HG02981 (cell line): ENCODE measurements at regions not wholly inside any gene's neighbourhood (a gene's known extent, or its start where the extent isn't known, plus 50 kb on each side); places are given as distances from the start of the nearest gene placed in this dataset.

Experiments
- ATAC-seq: cut with Tn5 transposase; IDR thresholded peaks from one replicate; pipeline ENCODE4 v1.9.1; 2021; ENCODE audit warnings: mild to moderate bottlenecking, moderate library complexity; ENCODE audit not compliant: unreplicated experiment

DNA sequence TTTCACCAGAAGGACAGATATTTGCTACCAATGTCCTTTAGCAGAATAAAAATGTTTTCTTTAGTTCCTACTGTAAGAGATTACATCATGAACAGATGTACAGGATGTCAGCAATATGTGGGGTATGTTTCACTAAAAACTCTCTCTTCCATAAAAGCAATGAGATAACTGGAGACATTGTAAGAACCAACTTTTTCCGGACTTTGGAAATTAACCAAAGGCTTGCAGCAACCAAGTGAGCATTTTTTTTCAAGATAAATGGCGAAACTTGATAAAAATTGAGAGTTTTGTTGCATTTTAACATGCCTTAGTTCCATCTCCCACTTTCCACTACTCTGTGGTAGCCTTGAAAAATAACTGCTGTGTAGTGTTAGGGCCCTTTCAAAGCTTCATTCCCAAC lies 429.8 kb upstream of the CDH2 start:
- ATAC-seq, result no peak

DNA sequence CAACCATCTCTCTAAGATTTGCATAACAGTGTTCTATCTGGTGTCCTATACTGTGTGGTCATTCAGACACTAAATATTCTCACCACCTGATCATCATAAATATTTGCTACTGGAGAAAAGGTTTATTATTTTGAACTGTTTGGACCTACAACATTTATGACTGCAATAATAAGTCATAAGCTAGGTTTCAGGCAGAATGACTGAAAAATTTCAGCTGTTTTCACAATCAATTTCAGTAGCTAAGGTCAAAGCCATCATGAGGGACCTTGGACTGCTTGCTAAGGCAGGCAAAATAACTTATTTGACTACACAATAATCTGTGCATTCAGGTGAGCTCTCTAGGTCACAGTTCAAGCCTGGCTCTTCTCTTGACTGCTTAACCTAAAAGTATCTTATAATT lies 425.5 kb upstream of the CDH2 start:
- no peak for ATAC-seq

DNA sequence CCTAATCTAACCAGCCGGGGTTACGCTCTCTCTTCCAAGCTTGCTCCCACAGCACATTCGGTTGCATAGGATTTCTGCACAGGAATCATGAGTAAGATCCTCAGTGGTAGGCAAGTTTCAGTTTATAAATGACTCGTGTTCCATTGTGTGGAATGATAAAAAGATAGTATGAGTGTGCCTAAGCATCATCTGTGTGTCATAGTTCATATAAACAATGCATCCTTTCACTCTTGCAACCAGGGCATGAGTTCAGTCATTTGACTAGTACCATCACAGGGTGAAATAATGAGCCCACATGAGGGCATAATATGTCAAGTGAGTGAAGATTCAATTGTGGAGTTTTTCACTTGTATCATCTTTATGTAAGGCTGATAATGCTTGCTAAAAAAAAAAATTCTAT lies 417.1 kb upstream of the CDH2 start:
- no peak for ATAC-seq

DNA sequence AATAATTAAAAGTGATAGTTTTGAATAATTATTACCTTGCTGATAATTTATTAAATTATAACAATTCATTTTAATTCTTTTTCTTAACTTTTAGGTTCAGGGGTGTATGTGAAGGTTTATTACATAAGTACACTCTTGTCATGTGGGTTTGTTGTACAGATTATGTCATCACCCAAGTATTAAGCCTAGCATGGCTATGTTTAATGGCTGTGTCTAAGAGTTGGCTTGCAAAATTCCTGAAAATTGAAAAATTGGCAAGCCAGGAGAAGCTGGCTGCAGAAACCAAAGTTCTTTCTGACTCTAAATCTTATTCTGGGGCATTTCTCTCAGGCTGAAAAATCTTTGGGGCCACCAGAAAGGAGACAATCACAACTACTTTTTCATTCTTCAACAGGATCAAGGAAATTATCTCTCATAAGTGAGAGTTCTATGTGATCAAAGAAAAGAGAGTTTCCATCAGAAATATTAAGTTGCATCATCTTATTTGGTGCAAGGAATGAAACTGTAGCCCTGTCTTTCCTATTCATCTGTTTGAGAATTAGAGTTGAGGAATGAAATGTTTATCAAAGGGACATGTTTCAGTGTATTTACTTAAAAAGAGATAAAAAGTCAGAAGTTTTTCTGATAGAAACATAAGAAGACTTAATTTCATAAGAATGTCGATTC lies 412.1 kb upstream of the CDH2 start:
- no peak for ATAC-seq

DNA sequence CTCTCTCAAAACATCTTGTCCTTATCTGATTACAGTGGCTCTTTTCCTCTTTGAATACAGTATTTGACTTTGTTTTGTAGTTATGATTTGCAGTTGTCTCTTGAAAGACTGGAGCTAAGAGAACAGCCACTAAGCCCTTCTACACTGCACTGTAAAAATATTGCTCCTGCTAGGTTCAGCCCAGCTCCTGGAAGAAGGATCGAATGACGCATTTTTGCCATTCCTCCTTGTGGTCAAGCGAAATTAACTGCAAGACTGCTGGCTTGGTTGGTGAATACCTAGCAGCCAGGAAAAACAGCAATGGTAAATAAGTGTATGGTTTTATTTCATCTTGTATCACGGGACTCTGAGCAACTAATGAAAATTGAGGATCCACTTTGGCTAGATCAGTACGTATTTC lies 407.8 kb upstream of the CDH2 start:
- ATAC-seq, result no peak

DNA sequence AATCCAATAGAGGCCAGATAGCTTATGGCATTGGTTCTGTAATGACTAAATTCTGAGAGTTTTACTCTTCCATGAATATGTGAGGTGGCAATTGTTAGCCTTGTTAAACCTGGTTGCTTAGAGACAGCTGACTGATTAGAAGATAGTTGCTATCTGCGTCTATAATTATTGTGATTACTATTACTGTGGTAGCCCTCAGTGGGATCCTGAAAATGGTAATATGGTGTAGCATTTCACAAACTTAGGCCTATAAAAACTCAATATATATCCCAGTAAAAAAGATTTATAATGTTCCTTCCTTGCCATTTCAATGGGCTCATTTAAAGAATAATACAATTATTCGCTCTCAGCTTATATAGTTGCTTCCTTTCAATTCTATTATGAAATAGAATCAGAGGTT lies 405.8 kb upstream of the CDH2 start:
- no peak for ATAC-seq

DNA sequence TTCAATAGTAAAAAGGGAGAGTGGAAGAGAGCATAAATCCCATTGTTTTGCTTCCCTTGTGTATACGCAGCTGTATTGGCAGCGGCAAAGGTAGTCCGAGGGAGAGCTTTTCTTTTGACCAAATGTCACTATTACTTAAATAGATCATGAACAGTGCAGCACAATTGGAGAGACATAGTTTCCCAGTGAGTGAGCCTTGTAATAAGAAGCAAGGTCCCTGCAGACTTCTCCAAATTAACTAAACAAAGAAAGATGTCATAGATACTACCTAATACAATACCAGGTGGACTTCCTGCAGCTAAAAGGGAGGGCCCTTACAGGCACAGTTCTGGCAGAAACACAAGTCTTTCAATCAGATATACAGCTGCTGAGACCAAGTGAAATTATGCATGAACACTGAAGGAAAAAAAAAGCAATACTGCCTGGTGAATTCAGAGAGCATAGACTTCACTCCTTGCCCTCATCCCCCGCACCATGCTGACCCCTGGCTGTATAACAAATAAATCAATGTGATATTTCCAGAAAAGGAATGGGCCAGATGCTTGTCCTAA lies 404.7 kb upstream of the CDH2 start:
- no peak for ATAC-seq

DNA sequence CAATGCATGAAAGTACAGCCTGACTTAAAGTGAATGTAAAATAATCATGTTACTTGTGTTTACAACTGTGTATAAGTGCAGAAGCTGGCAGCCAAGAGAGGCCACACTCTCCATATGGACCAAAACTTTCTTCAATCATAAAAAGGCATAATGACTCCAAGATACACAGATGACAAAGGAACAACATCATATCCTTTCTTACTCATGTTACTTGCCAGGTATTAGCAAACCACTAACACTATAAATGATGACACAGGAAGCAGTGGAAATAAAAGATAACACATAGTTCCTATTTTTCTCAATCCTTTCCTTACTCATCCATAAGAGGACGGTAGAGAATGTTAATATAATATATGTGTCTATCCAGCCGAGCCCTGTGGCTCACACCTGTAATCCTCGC lies 400.0 kb upstream of the CDH2 start:
- ATAC-seq, result no peak

DNA sequence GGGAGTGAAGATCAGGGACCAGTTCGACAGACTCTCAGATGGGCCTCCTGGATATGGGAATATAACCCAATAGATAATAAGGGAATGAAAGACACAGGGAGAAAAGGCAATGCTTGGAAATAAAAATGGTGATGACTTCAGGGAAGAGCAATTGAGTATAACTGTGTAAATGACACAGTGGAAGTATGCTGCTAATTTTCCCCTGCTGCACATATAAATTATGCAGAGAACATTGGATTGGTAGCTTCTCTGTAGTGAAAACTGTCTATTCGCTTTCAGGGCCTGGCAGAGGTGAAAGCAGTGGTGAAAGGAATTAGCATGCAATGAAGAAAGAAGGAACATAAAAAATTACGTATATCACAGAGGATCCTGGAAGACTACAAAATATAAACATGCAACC lies 398.2 kb upstream of the CDH2 start:
- ATAC-seq, result no peak

DNA sequence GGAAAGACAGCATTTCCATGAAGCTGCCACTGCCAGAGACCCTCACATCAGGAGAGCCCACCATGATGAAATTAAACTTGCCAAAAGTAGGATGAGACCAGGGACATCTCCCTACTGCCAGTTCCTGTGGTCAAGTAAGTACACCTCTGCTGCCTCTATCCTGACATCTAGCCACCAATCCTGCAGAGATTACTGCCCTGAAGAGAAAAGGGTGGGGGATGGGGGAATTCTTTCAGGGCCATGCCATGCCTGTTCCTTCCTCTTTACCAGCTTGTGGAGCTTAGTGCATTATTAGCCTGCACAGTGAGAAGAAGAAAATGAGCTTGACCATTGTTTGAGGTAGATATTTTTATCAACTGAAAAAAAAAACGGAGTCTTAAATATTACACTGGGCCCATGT lies 397.2 kb upstream of the CDH2 start:
- ATAC-seq, result no peak

DNA sequence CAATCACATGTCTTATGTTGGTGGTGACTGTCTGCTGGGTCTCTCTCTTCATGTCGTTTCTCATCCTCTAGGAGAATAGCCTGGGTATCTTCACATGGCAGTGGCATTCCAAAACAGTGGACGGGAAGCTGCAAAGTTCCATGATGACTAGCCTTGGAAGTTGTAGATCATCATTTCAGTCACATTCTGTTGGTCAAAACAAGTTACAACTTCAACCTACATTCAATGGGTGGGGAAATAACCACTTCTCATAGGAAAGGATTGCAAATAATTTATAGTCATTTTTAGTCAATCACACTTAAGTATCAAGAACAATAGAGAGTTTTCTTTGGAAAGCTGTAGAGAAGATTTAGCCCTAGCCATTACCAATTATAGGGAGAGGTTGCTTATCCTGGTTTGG lies 395.0 kb upstream of the CDH2 start:
- no peak for ATAC-seq

DNA sequence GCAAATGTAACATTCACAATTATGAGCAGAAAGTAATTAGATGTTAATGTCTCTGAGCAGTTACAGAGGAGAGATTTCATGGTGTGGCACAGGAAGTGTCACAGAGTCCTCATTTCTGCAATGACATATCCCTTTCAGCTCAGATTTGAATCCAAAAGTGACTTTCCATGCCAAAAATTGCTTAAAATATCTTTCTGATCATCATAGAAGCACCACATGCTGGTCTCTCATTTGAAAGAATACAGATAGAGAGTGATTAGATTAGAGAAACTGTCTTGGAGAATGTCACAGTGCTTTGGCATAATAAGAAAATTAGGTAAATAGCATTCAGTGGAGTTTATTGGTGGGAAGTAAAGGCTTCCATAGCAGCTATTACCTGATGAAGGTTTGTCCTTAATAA lies 383.4 kb upstream of the CDH2 start:
- ATAC-seq, result no peak

DNA sequence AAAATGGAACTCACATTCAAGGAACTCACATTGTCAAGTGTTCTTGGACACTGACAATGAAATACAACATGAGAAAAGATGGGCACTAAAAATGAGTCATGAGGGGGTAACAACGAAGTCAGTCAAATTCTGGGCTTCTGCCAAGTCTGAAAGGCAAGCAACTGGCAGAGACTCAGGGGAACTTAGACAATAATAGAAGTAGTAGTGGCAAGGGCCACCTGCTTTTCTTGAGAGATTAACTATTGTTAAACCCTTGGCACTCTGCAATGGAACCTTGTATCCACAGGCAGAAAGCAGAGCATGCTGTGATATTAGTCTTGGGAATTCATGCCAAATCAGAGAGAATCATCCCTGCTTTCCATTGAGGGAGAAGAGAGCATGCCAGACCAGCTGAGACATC lies 382.6 kb upstream of the CDH2 start:
- ATAC-seq, result no peak

DNA sequence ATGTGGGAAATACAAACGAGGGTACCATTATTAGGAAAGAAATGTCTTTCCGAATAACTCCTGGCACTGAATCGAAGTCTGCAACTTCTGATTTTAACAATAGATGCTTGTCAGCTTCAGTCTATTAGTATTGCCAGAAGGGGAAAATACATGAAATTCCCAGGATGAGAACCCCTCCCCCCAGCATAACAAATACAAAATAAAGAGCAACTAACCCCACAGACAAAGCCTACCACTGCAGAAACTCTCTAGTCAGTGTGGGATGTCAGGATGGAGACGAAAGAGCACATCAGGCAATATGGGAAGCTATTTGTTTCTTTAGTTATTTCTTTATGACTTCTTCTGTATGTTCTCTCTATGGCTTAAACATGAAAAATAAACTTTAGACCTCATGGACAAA lies 365.0 kb upstream of the CDH2 start:
- no peak for ATAC-seq

DNA sequence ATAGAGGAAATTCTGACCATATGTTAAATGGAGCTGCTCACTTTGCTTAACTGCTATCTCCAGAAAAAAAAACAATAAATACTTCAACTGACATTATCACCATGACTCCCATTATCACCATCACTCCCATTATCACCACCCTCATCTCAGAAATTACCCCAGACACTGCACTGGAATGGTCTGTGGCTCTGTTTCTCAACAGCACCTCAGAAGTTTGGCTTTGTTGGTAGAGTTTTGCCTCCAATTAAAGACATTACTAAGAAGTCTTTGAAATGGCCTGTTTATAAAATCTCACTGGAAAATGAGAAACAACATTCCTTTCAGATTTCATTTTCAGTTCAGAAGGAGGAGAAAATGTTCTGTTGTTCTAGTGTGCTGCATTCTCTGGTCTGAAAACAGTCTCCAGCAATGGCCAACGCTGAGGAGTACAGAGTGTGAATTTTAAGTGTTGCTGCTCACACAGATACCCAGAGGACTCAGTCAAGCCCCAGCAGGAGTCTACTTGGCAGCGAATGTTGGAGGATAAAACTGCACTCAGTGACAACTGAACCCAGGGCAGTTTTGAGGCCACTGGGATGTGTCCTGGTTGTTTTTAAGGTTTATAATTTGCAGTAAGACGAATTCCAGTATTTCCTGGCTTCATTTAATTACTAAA lies 364.5 kb upstream of the CDH2 start:
- no peak for ATAC-seq

DNA sequence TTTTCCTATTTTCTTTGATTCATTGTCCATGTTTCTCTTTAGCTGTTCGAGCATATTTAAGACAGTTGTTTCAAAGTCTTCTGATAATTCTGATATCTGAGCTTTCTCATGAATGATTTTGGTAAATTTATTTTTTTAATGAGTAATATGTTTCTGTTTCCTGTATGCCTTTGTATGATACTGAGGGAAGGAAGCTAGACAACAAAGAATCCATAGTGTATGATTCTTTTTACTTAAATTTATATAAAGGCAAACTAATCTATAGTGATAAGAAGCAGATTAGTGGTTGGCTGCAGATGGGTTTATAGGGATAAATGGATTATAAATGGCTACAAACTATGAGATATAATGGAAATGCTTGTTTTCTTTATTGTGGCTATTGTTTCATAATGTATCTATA lies 352.7 kb upstream of the CDH2 start:
- no peak for ATAC-seq

DNA sequence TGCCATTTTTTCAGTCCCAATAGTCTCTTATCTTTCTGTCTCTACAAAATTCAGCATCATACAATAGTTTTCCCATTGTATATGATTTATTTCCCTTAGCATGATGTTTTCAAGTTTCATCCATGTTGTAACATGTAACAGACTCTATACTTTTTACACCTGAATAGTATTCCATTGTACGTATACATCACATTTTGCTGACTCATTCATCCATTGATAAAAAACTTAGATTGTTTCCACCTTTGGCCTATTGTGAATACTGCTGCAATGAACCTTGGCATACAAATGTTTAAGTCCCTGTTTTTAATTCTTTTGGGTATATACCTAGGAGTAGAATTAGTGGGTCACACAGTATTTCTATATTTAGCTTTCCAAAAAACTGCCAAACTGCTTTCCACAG lies 349.3 kb upstream of the CDH2 start:
- no peak for ATAC-seq

DNA sequence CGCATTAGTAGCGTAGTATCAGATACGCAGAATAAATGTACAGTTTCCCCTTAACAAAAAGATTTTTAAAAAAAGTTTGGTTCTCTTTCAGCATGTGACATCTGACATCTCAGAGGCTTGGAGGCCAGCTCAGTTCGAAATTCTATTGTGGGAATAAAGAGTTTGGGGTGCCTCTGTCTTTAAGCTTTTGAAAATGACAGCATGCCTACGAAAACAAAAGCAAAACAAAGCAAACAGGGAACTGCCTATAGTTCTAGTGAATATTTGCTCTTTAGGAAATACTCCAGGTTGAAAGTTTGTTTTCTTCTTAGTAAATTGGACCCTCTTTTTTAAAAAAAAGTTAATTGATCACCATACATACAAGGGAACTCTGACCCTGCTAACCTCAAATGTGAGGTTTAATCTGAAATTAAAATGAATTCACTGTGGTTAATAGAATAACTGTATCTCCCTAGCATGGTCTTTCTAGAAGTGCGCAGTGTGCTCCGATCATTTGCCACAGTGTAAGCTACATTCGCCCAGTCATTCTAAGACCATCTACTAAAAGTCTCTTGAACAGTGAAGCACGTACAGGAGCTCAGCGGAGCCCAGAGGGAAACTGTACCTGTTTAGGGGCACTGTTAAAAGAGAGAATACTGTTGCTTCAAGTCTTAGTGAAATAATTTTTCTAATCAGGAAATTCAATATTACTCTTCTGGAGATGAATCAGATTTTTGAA lies 347.0 kb upstream of the CDH2 start:
- ATAC-seq, result no peak

DNA sequence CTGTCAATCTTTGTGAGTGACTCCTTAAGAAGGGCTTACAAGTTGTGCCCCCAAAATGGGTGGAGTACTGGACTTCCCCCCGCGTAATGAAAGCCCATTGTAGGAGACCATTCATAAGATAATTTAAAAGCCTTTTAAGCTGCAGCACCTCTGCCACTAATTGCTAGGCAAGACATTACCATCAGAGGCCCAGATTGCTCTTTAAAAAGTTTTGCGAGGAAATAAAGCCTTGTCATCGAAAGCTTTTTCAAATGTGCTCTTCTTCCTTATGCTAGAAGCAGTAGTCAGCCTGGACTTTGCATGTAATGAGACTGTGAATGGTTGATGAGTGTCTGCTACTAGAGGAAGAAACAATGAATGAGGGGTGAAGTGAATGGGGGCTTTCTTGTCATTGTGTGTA lies 345.3 kb upstream of the CDH2 start:
- no peak for ATAC-seq

DNA sequence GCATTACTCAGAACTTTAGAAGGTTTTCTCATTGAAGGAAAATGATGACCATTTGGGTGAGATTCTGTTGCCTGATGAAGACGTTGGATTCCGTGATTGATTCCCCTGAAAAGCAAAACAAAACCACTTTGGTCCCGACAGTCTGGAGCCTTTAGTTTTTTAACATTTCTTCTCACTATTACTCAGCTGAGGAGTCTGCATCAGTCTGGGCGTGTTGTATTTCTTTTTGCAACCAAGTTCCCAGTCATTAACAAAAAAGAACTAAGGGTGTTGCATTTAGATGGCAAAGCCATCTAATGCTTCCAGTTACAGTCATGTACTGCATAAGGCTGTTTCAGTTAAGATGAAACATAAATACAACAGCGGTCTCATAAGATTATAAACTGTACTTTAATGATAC lies 343.1 kb upstream of the CDH2 start:
- no peak for ATAC-seq

DNA sequence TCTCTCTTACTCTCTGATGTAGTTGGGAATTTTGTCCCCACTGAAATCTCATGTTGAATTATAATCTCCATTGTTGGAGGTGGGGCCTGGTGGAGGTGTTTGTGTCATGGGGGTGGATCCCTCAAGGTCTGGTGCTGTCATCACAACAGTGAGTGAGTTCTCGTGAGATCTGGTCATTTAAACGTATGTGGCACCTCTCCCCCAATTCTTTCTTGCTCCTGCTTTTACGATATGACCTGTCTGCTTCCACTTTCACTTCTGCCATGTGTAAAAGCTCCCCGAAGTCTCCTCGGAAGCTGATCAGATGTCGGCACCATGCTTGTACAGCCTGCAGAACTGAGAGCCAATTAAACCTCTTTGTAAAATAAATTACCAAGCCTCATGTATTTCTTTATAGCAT lies 337.8 kb upstream of the CDH2 start:
- no peak for ATAC-seq

DNA sequence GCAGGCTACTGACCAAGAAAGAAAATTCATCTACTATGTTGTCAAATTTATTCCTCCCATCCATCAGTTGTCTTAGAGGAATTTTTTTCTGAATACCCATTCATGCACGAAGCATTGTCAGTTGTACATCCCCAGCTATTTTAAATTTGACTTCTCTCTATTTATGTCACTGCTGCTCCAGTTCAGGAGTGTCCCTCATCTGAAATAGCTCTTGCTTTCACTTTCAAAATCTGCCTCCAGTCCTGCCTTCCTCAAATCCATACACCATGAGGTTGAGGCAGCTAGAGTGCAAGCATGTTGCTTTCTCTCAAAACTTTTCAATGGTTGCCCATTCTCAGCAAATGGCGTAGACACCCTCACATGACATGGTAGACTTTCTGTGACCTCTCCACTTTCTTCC lies 335.4 kb upstream of the CDH2 start:
- no peak for ATAC-seq
